ENCODE measurements at regions not wholly inside any gene's neighbourhood (a gene's known extent, or its start where the extent isn't known, plus 50 kb on each side); places are given as distances from the start of the nearest gene placed in this dataset.

DNA sequence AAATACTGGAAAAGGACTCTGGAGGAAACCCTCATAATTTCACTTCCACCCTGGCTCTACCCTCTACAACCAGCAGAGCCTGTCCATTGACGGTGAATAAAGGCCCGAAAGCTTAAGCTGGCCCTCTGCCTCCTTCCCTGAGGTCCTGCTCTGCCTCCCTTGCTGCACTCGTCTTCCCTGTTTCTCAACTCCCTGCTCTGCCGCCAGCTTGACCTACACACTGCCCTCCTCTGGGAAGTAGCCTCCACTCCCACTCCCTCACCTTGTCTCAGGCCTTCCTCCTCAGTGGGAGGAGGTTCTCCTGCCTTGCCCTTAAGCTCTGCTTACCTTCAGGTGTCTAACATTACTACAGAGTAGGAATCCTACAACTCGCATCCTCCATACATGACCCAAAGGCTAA lies 608.6 kb upstream of the NR3C2 start:
- FAIRE-seq, result no peak
- no peak overlapping the region for H2AFZ ChIP-seq (ENCODE audit: control insufficient read depth, low read length)

DNA sequence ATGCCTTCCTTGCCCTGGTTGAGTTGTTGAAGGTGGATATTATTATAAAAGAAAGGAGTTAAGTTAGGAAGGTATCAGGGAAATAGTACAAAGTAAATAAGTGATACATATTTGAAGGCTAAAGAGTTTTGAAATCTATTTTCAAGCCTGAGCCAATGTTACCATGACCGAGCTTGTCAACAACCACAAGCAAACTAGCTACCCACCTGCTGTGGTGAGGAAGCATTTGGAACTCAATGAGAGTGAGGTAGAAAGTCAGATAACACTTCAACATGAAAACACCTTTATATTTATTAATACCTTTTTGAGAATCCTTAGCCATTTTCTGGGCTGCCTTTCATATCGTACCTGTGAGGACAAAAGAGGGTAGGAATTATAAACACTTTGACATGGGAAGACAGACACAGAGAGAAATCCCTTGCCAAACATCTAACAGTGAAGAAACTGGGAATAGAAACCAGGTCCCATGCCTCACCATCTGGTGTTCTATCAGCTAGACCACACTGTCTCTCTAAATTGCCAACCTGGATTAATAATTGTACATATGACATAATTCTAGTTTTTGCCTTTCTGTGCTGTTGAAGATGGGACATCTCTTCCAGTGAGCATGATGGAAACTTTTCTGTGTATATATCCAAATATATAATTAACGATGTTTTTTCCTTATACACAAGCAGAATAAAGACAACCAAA lies 606.4 kb upstream of the NR3C2 start:
- H3K4me1 ChIP-seq (ENCODE audit: control insufficient read depth, extremely low read depth, insufficient read depth, low read length), result no peaks in the 10 kb centered on the region
- no peak overlapping the region for H3K27ac ChIP-seq (ENCODE audit: control insufficient read depth, insufficient read depth, low read length)
- no peaks in the 10 kb centered on the region for H3K9me3 ChIP-seq (ENCODE audit: control insufficient read depth, low read depth, low read length)
- FAIRE-seq (no peak), DNase-seq (ENCODE audit: low read depth, low spot score) (no peak)
- no peaks in the 10 kb centered on the region for H3K27me3 ChIP-seq (ENCODE audit: control insufficient read depth, extremely low read depth, insufficient read depth, low read length)
- no peak overlapping the region for H3K4me3 ChIP-seq (ENCODE audit: control insufficient read depth in 2 of 3, extremely low read depth in 1 of 3, insufficient read depth in 2 of 3, low read depth in 1 of 3, low read length in 3 of 3)
- no peaks in the 10 kb centered on the region for H3K79me2 ChIP-seq (ENCODE audit: control insufficient read depth, insufficient read depth, low read length)
- no peaks in the 10 kb centered on the region for H3K9me1 ChIP-seq (ENCODE audit: control insufficient read depth, extremely low read depth, insufficient read depth, low read length)
- no peak overlapping the region for H2AFZ ChIP-seq (ENCODE audit: control insufficient read depth, low read length)
- dilution Hi-C loops (cut with MboI; ENCODE audit: extremely low pct_ligation_motif_present, low sequenced_read_pairs), result no loop called here
- no peak overlapping the region for H3K9ac ChIP-seq (ENCODE audit: control insufficient read depth, extremely low read depth, insufficient read depth, low read length)
- no peak for TF ChIP-seq EZH2 (IDR thresholded peaks at IDR 0.05; ENCODE audit: low read length)
- TF ChIP-seq, protein P1, sequence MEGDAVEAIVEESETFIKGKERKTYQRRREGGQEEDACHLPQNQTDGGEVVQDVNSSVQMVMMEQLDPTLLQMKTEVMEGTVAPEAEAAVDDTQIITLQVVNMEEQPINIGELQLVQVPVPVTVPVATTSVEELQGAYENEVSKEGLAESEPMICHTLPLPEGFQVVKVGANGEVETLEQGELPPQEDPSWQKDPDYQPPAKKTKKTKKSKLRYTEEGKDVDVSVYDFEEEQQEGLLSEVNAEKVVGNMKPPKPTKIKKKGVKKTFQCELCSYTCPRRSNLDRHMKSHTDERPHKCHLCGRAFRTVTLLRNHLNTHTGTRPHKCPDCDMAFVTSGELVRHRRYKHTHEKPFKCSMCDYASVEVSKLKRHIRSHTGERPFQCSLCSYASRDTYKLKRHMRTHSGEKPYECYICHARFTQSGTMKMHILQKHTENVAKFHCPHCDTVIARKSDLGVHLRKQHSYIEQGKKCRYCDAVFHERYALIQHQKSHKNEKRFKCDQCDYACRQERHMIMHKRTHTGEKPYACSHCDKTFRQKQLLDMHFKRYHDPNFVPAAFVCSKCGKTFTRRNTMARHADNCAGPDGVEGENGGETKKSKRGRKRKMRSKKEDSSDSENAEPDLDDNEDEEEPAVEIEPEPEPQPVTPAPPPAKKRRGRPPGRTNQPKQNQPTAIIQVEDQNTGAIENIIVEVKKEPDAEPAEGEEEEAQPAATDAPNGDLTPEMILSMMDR (optimal IDR thresholded peaks at IDR 0.05 in 1 of 3, IDR thresholded peaks at IDR 0.05 in 1 of 3, conservative IDR thresholded peaks at IDR 0.05 in 1 of 3; ENCODE audit: extremely low read depth in 1 of 3, insufficient read depth in 2 of 3, low read length in 3 of 3), result no peak
- H4K20me1 ChIP-seq (ENCODE audit: control insufficient read depth, extremely low read depth, insufficient read depth, low read length), result no peaks in the 10 kb centered on the region
- H3K36me3 ChIP-seq (ENCODE audit: control insufficient read depth in 2 of 2, extremely low read depth in 1 of 2, insufficient read depth in 2 of 2, low read length in 2 of 2), result no peaks in the 10 kb centered on the region
- no peak overlapping the region for H3K4me2 ChIP-seq (ENCODE audit: control insufficient read depth, extremely low read depth, insufficient read depth, low read depth, low read length)

More for the DNA sequence above, 608.6 kb upstream of the NR3C2 start:
- Histone ChIP-seq H4K20me1 (ENCODE audit: control insufficient read depth, extremely low read depth, insufficient read depth, low read length) (no peaks in the 10 kb centered on the region), H3K27ac (ENCODE audit: control insufficient read depth, insufficient read depth, low read length) (no peak overlapping the region), H3K4me1 (ENCODE audit: control insufficient read depth, extremely low read depth, insufficient read depth, low read length) (no peaks in the 10 kb centered on the region), H3K9me3 (ENCODE audit: control insufficient read depth, low read depth, low read length) (no peaks in the 10 kb centered on the region), H3K79me2 (ENCODE audit: control insufficient read depth, insufficient read depth, low read length) (no peaks in the 10 kb centered on the region), H3K4me3 (ENCODE audit: control insufficient read depth in 2 of 3, extremely low read depth in 1 of 3, insufficient read depth in 2 of 3, low read depth in 1 of 3, low read length in 3 of 3) (no peak overlapping the region), H3K9ac (ENCODE audit: control insufficient read depth, extremely low read depth, insufficient read depth, low read length) (no peak overlapping the region), H3K27me3 (ENCODE audit: control insufficient read depth, extremely low read depth, insufficient read depth, low read length) (no peaks in the 10 kb centered on the region), H3K36me3 (ENCODE audit: control insufficient read depth in 2 of 2, extremely low read depth in 1 of 2, insufficient read depth in 2 of 2, low read length in 2 of 2) (no peaks in the 10 kb centered on the region), H3K4me2 (ENCODE audit: control insufficient read depth, extremely low read depth, insufficient read depth, low read depth, low read length) (no peak overlapping the region), H3K9me1 (ENCODE audit: control insufficient read depth, extremely low read depth, insufficient read depth, low read length) (no peaks in the 10 kb centered on the region)
- dilution Hi-C loops (cut with MboI; ENCODE audit: extremely low pct_ligation_motif_present, low sequenced_read_pairs), result no loop called here
- TF ChIP-seq, protein P1 (optimal IDR thresholded peaks at IDR 0.05 in 1 of 3, IDR thresholded peaks at IDR 0.05 in 1 of 3, conservative IDR thresholded peaks at IDR 0.05 in 1 of 3; ENCODE audit: extremely low read depth in 1 of 3, insufficient read depth in 2 of 3, low read length in 3 of 3), result no peak
- no peak for TF ChIP-seq EZH2 (IDR thresholded peaks at IDR 0.05; ENCODE audit: low read length)
- no peak for DNase-seq (ENCODE audit: low read depth, low spot score)
